ENCODE measurements at regions not wholly inside any gene's neighbourhood (a gene's known extent, or its start where the extent isn't known, plus 50 kb on each side); places are given as distances from the start of the nearest gene placed in this dataset.
A peak's percentile ranks its signal among the peaks of the same experiment; 100 is the strongest.

- Mint-ChIP-seq H3K4me1 (no peaks in the 10 kb centered on the region), H3K36me3 (ENCODE audit: low read depth) (no peaks in the 10 kb centered on the region), H3K4me3 (no peak overlapping the region), H3K9me3 (peaks cover 4% of the 10 kb centered on the region), H3K27me3 (ENCODE audit: low read depth, poor library complexity) (no peaks in the 10 kb centered on the region), H3K27ac (no peak overlapping the region)
- TF ChIP-seq, protein P1, sequence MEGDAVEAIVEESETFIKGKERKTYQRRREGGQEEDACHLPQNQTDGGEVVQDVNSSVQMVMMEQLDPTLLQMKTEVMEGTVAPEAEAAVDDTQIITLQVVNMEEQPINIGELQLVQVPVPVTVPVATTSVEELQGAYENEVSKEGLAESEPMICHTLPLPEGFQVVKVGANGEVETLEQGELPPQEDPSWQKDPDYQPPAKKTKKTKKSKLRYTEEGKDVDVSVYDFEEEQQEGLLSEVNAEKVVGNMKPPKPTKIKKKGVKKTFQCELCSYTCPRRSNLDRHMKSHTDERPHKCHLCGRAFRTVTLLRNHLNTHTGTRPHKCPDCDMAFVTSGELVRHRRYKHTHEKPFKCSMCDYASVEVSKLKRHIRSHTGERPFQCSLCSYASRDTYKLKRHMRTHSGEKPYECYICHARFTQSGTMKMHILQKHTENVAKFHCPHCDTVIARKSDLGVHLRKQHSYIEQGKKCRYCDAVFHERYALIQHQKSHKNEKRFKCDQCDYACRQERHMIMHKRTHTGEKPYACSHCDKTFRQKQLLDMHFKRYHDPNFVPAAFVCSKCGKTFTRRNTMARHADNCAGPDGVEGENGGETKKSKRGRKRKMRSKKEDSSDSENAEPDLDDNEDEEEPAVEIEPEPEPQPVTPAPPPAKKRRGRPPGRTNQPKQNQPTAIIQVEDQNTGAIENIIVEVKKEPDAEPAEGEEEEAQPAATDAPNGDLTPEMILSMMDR (IDR thresholded peaks at IDR 0.05): no peak
- no peak for DNase-seq
These were observed 753.1 kb downstream of the NCAM2 start for GRCh38 chr21:21751286-21751685.

GRCh38 chr21:21762855-21763254 is 764.6 kb downstream of the NCAM2 start:
- Mint-ChIP-seq H3K27ac (no peak overlapping the region), H3K4me1 (no peaks in the 10 kb centered on the region), H3K9me3 (no peaks in the 10 kb centered on the region), H3K27me3 (ENCODE audit: low read depth, poor library complexity) (no peaks in the 10 kb centered on the region), H3K36me3 (ENCODE audit: low read depth) (no peaks in the 10 kb centered on the region), H3K4me3 (no peak overlapping the region)
- TF ChIP-seq, protein P1 (IDR thresholded peaks at IDR 0.05): no peak
- DNase-seq: no peak

- DNase-seq: no peak
- Mint-ChIP-seq H3K27ac (no peak overlapping the region), H3K4me3 (no peak overlapping the region), H3K9me3 (no peaks in the 10 kb centered on the region), H3K27me3 (ENCODE audit: low read depth, poor library complexity) (no peaks in the 10 kb centered on the region), H3K4me1 (no peaks in the 10 kb centered on the region), H3K36me3 (ENCODE audit: low read depth) (no peaks in the 10 kb centered on the region)
- TF ChIP-seq, protein P1 (IDR thresholded peaks at IDR 0.05): no peak
These were observed 766.1 kb downstream of the NCAM2 start for GRCh38 chr21:21764281-21764680.

- no peak for DNase-seq
- no peak overlapping the region for H3K4me3 Mint-ChIP-seq
- no peaks in the 10 kb centered on the region for H3K27me3 Mint-ChIP-seq (ENCODE audit: low read depth, poor library complexity)
- no peaks in the 10 kb centered on the region for H3K9me3 Mint-ChIP-seq
- TF ChIP-seq, protein P1 (IDR thresholded peaks at IDR 0.05): no peak
- no peaks in the 10 kb centered on the region for H3K4me1 Mint-ChIP-seq
- peak overlapping the region; percentile 23 for H3K27ac Mint-ChIP-seq
- no peaks in the 10 kb centered on the region for H3K36me3 Mint-ChIP-seq (ENCODE audit: low read depth)
These were observed 769.1 kb downstream of the NCAM2 start for GRCh38 chr21:21767276-21767675.

DNA sequence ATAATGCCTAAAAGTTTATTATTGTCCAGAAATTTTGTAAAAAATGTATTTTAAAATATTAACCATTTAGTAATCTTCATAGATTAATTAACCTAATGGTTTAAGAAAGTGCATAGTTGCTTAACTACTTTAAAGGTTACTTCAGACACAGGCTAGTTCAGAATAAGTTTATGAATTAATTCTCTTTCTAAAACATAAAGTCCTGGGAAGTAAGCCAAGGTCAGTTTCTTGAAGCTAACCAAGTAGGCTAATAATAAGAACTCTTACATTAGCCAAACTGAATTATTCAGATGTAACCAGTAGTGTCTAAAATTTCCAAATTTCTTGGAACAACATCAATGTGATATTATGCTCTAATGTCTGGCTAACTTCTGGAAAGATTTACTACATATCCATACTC is 790.4 kb downstream of the NCAM2 start:
- H3K27ac Mint-ChIP-seq: no peak overlapping the region
- no peak for DNase-seq
- H3K9me3 Mint-ChIP-seq: no peaks in the 10 kb centered on the region
- H3K27me3 Mint-ChIP-seq (ENCODE audit: low read depth, poor library complexity): no peaks in the 10 kb centered on the region
- no peaks in the 10 kb centered on the region for H3K36me3 Mint-ChIP-seq (ENCODE audit: low read depth)
- H3K4me3 Mint-ChIP-seq: no peak overlapping the region
- TF ChIP-seq, protein P1 (IDR thresholded peaks at IDR 0.05): no peak
- H3K4me1 Mint-ChIP-seq: no peaks in the 10 kb centered on the region

- no peak for DNase-seq
- H3K4me1 Mint-ChIP-seq: no peaks in the 10 kb centered on the region
- H3K4me3 Mint-ChIP-seq: no peak overlapping the region
- H3K27ac Mint-ChIP-seq: no peak overlapping the region
- peaks cover 6% of the 10 kb centered on the region for H3K27me3 Mint-ChIP-seq (ENCODE audit: low read depth, poor library complexity)
- TF ChIP-seq, protein P1 (IDR thresholded peaks at IDR 0.05): no peak
- no peaks in the 10 kb centered on the region for H3K9me3 Mint-ChIP-seq
- H3K36me3 Mint-ChIP-seq (ENCODE audit: low read depth): no peaks in the 10 kb centered on the region
These were observed 803.7 kb downstream of the NCAM2 start for GRCh38 chr21:21801921-21802320.

Measured in nephron progenitor cell (in vitro differentiated cells).